SU-DHL-6 (cell line): ENCODE measurements at regions not wholly inside any gene's neighbourhood (a gene's known extent, or its start where the extent isn't known, plus 50 kb on each side); places are given as distances from the start of the nearest gene placed in this dataset.

Experiments
- H2AFZ ChIP-seq: fragments of 200-600 bp; sonication (generic); 2 replicates; pipeline ENCODE4 v1.6.1; 2014; ENCODE audit warnings: low read depth, mild to moderate bottlenecking, moderate library complexity, mixed read lengths, antibody characterized with exemption, low read length; ENCODE audit not compliant: severe bottlenecking
- H3F3A ChIP-seq: fragments of 200-600 bp; shearing (Covaris generic); 2 replicates; pipeline ENCODE4 v1.6.0; 2016; ENCODE audit warnings: antibody characterized with exemption, mild to moderate bottlenecking; ENCODE audit not compliant: insufficient read depth
- H3K27ac ChIP-seq: fragments of 200-600 bp; sonication (generic); 2 replicates; pipeline ENCODE4 v1.5.1; 2016; ENCODE audit warnings: low read depth, mild to moderate bottlenecking, low read length, moderate library complexity, mixed read lengths
- H3K27me3 ChIP-seq: fragments of 200-600 bp; sonication (generic), shearing (Covaris generic); 2 replicates; pipeline ENCODE4 v1.6.0; 2014; ENCODE audit warnings: mild to moderate bottlenecking, low read length
- H3K36me3 ChIP-seq: fragments of 200-600 bp; sonication (generic); 2 replicates; pipeline ENCODE4 v1.6.1; 2014; ENCODE audit warnings: mild to moderate bottlenecking, low read length, mixed read lengths
- H3K4me2 ChIP-seq: fragments of 300-600, 200-600 bp; shearing (Covaris generic), sonication (generic); 2 replicates; pipeline ENCODE4 v1.6.0; 2014; ENCODE audit warnings: low read length, low read depth, mild to moderate bottlenecking; ENCODE audit not compliant: poor library complexity, severe bottlenecking
- H3K4me3 ChIP-seq: fragments of 200-600 bp; sonication (generic); 2 replicates; pipeline ENCODE4 v1.5.1; 2014; ENCODE audit warnings: antibody characterized with exemption, low read length, mild to moderate bottlenecking, mixed read lengths; ENCODE audit not compliant: insufficient read depth, poor library complexity, severe bottlenecking
- H3K79me2 ChIP-seq: fragments of 200-600 bp; sonication (generic); 2 replicates; pipeline ENCODE4 v1.6.1; 2014; ENCODE audit warnings: mild to moderate bottlenecking, low read length, moderate library complexity; ENCODE audit not compliant: insufficient read depth
- H3K9ac ChIP-seq: fragments of 200-600 bp; sonication (generic); 2 replicates; pipeline ENCODE4 v1.7.0; 2014; ENCODE audit warnings: mild to moderate bottlenecking, low read length
- H3K9me2 ChIP-seq: fragments of 200-600 bp; sonication (generic); replicated peaks from 2 replicates; pipeline ENCODE4 v1.6.1; 2014; ENCODE audit warnings: low read length; ENCODE audit not compliant: insufficient read depth
- H3K9me3 ChIP-seq: fragments of 200-600 bp; sonication (generic); 2 replicates; pipeline ENCODE4 v1.6.1; 2014; ENCODE audit warnings: low read length, mixed read lengths; ENCODE audit not compliant: insufficient read depth
- H4K20me1 ChIP-seq: fragments of 200-600 bp; sonication (generic); 2 replicates; pipeline ENCODE4 v1.6.1; 2014; ENCODE audit warnings: low read depth, mild to moderate bottlenecking, antibody characterized with exemption, low read length, moderate library complexity, mixed read lengths
- CTCF ChIP-seq: fragments of 200-600 bp; sonication (generic); IDR thresholded peaks from one replicate; pipeline ENCODE4 v1.5.1; 2017; ENCODE audit warnings: antibody characterized with exemption, mild to moderate bottlenecking, low read length, moderate library complexity; ENCODE audit not compliant: insufficient read depth, poor library complexity, severe bottlenecking
- EZH2phosphoT487 ChIP-seq: fragments of 200-600 bp; sonication (generic), shearing (Covaris generic); conservative IDR thresholded peaks from 2 replicates; pipeline ENCODE4 v1.6.1; 2018; ENCODE audit warnings: mild to moderate bottlenecking, antibody characterized with exemption, low read length, moderate library complexity, mixed read lengths

GRCh38 chr16:82363026-82363816, 193.2 kb upstream of the MPHOSPH6 start:
- H4K20me1 ChIP-seq = no peaks in the 10 kb centered on the region
- no peak overlapping the region for H3K4me3 ChIP-seq
- no peak overlapping the region for H3K9ac ChIP-seq
- H3K9me3 ChIP-seq = no peaks in the 10 kb centered on the region
- no peaks in the 10 kb centered on the region for H3K36me3 ChIP-seq
- TF ChIP-seq CTCF = no peak
- TF ChIP-seq EZH2phosphoT487 = no peak
- no peak overlapping the region for H3K4me2 ChIP-seq
- no peaks in the 10 kb centered on the region for H3F3A ChIP-seq
- H3K9me2 ChIP-seq = no peaks in the 10 kb centered on the region
- H3K27ac ChIP-seq = no peak overlapping the region
- no peak overlapping the region for H2AFZ ChIP-seq
- H3K27me3 ChIP-seq = no peaks in the 10 kb centered on the region
- H3K79me2 ChIP-seq = no peaks in the 10 kb centered on the region

GRCh38 chr16:82361885-82362284, 191.9 kb upstream of the MPHOSPH6 start:
- H3K27me3 ChIP-seq = no peaks in the 10 kb centered on the region
- no peak overlapping the region for H3K4me2 ChIP-seq
- no peaks in the 10 kb centered on the region for H3K36me3 ChIP-seq
- H3K79me2 ChIP-seq = no peaks in the 10 kb centered on the region
- H3K9ac ChIP-seq = no peak overlapping the region
- H3K9me3 ChIP-seq = no peaks in the 10 kb centered on the region
- no peak overlapping the region for H3K27ac ChIP-seq
- TF ChIP-seq CTCF (no peak), EZH2phosphoT487 (no peak)
- no peaks in the 10 kb centered on the region for H3K9me2 ChIP-seq
- H3K4me3 ChIP-seq = no peak overlapping the region
- no peak overlapping the region for H2AFZ ChIP-seq
- H3F3A ChIP-seq = no peaks in the 10 kb centered on the region
- H4K20me1 ChIP-seq = no peaks in the 10 kb centered on the region

GRCh38 chr16:82360024-82360783, 190.2 kb upstream of the MPHOSPH6 start:
- Histone ChIP-seq H3K4me2 (no peak overlapping the region), H4K20me1 (no peaks in the 10 kb centered on the region), H3F3A (no peaks in the 10 kb centered on the region), H3K9me3 (no peaks in the 10 kb centered on the region), H3K27me3 (no peaks in the 10 kb centered on the region), H3K27ac (no peak overlapping the region), H3K4me3 (no peak overlapping the region), H3K9ac (no peak overlapping the region), H3K79me2 (no peaks in the 10 kb centered on the region), H3K36me3 (no peaks in the 10 kb centered on the region), H3K9me2 (no peaks in the 10 kb centered on the region), H2AFZ (no peak overlapping the region)
- TF ChIP-seq CTCF = no peak
- TF ChIP-seq EZH2phosphoT487 = no peak
